ENCODE measurements at regions not wholly inside any gene's neighbourhood (a gene's known extent, or its start where the extent isn't known, plus 50 kb on each side); places are given as distances from the start of the nearest gene placed in this dataset.

- TF ChIP-seq CTCF (conservative IDR thresholded peaks at IDR 0.05; ENCODE audit: low read length) (no peak), EZH2phosphoT487 (IDR thresholded peaks at IDR 0.05; ENCODE audit: borderline replicate concordance) (no peak)
- no peaks in the 10 kb centered on the region for H4K20me1 ChIP-seq (ENCODE audit: insufficient read depth, low read length, poor library complexity, severe bottlenecking)
- no peaks in the 10 kb centered on the region for H3K4me1 ChIP-seq (ENCODE audit: insufficient read depth, low read length, poor library complexity, severe bottlenecking)
- no peaks in the 10 kb centered on the region for H3K36me3 ChIP-seq (ENCODE audit: insufficient read depth, low read length)
- no peaks in the 10 kb centered on the region for H3K9me3 ChIP-seq (ENCODE audit: insufficient read depth, low read depth, low read length)
- no peak overlapping the region for H3K9ac ChIP-seq (ENCODE audit: low read depth, low read length, poor library complexity, severe bottlenecking)
- no peaks in the 10 kb centered on the region for H3K79me2 ChIP-seq (ENCODE audit: insufficient read depth, low read length)
- no peaks in the 10 kb centered on the region for H3F3A ChIP-seq (ENCODE audit: low read depth)
- no peaks in the 10 kb centered on the region for H3K9me2 ChIP-seq (replicated peaks; ENCODE audit: low read depth, low read length)
- no peak overlapping the region for H3K4me2 ChIP-seq (ENCODE audit: low read depth, low read length, poor library complexity, severe bottlenecking)
- no peak overlapping the region for H2AFZ ChIP-seq (ENCODE audit: low read length)
- no peak overlapping the region for H3K4me3 ChIP-seq (ENCODE audit: low read length, poor library complexity, severe bottlenecking)
- H3K27me3 ChIP-seq (ENCODE audit: insufficient read depth, low read length, poor library complexity, severe bottlenecking) = no peaks in the 10 kb centered on the region
These were observed 284.5 kb upstream of the JAG1 start for GRCh38 chr20:10958279-10958678.

GRCh38 chr20:10960416-10960815 lies 286.6 kb upstream of the JAG1 start:
- Histone ChIP-seq H3K4me3 (ENCODE audit: low read length, poor library complexity, severe bottlenecking) (no peak overlapping the region), H3K27me3 (ENCODE audit: insufficient read depth, low read length, poor library complexity, severe bottlenecking) (no peaks in the 10 kb centered on the region), H3K4me2 (ENCODE audit: low read depth, low read length, poor library complexity, severe bottlenecking) (no peak overlapping the region), H3K9me2 (replicated peaks; ENCODE audit: low read depth, low read length) (no peaks in the 10 kb centered on the region), H3K4me1 (ENCODE audit: insufficient read depth, low read length, poor library complexity, severe bottlenecking) (no peaks in the 10 kb centered on the region), H4K20me1 (ENCODE audit: insufficient read depth, low read length, poor library complexity, severe bottlenecking) (no peaks in the 10 kb centered on the region), H3K79me2 (ENCODE audit: insufficient read depth, low read length) (no peaks in the 10 kb centered on the region), H3F3A (ENCODE audit: low read depth) (no peaks in the 10 kb centered on the region), H2AFZ (ENCODE audit: low read length) (no peak overlapping the region), H3K36me3 (ENCODE audit: insufficient read depth, low read length) (no peaks in the 10 kb centered on the region), H3K9me3 (ENCODE audit: insufficient read depth, low read depth, low read length) (no peaks in the 10 kb centered on the region), H3K9ac (ENCODE audit: low read depth, low read length, poor library complexity, severe bottlenecking) (no peak overlapping the region)
- TF ChIP-seq CTCF (conservative IDR thresholded peaks at IDR 0.05; ENCODE audit: low read length) = no peak
- TF ChIP-seq EZH2phosphoT487 (IDR thresholded peaks at IDR 0.05; ENCODE audit: borderline replicate concordance) = no peak

- Histone ChIP-seq H3F3A (ENCODE audit: low read depth) (no peaks in the 10 kb centered on the region), H3K4me3 (ENCODE audit: low read length, poor library complexity, severe bottlenecking) (no peak overlapping the region), H4K20me1 (ENCODE audit: insufficient read depth, low read length, poor library complexity, severe bottlenecking) (no peaks in the 10 kb centered on the region), H3K9me2 (replicated peaks; ENCODE audit: low read depth, low read length) (no peaks in the 10 kb centered on the region), H3K79me2 (ENCODE audit: insufficient read depth, low read length) (no peaks in the 10 kb centered on the region), H2AFZ (ENCODE audit: low read length) (no peak overlapping the region), H3K9me3 (ENCODE audit: insufficient read depth, low read depth, low read length) (no peaks in the 10 kb centered on the region), H3K4me2 (ENCODE audit: low read depth, low read length, poor library complexity, severe bottlenecking) (no peak overlapping the region), H3K36me3 (ENCODE audit: insufficient read depth, low read length) (no peaks in the 10 kb centered on the region), H3K27me3 (ENCODE audit: insufficient read depth, low read length, poor library complexity, severe bottlenecking) (no peaks in the 10 kb centered on the region), H3K4me1 (ENCODE audit: insufficient read depth, low read length, poor library complexity, severe bottlenecking) (no peaks in the 10 kb centered on the region), H3K9ac (ENCODE audit: low read depth, low read length, poor library complexity, severe bottlenecking) (no peak overlapping the region)
- no peak for TF ChIP-seq CTCF (conservative IDR thresholded peaks at IDR 0.05; ENCODE audit: low read length)
- no peak for TF ChIP-seq EZH2phosphoT487 (IDR thresholded peaks at IDR 0.05; ENCODE audit: borderline replicate concordance)
These were observed 288.0 kb upstream of the JAG1 start for GRCh38 chr20:10961651-10962288.
